ENCODE measurements at regions not wholly inside any gene's neighbourhood (a gene's known extent, or its start where the extent isn't known, plus 50 kb on each side); places are given as distances from the start of the nearest gene placed in this dataset.

- no peak for TF ChIP-seq CTCF (IDR thresholded peaks at IDR 0.05; ENCODE audit: low read length)
- TF ChIP-seq EZH2 (optimal IDR thresholded peaks at IDR 0.05; ENCODE audit: low read depth, low read length), result no peak
- no peak for TF ChIP-seq EZH2phosphoT487 (IDR thresholded peaks at IDR 0.05; ENCODE audit: low read length)
These were observed 874.7 kb upstream of the GBE1 start for GRCh38 chr3:82636177-82636576.

Measured in MM.1S (cell line).